HUES48 (cell line): ENCODE measurements at regions not wholly inside any gene's neighbourhood (a gene's known extent, or its start where the extent isn't known, plus 50 kb on each side); places are given as distances from the start of the nearest gene placed in this dataset.

Experiments
- H3K27ac ChIP-seq: one replicate; pipeline ENCODE4 v1.7.0; 2013; ENCODE audit warnings: low read depth, low read length, inconsistent platforms
- H3K27me3 ChIP-seq: 2 replicates; pipeline ENCODE4 v1.6.1; 2013; ENCODE audit warnings: mild to moderate bottlenecking, low read length; ENCODE audit not compliant: control insufficient read depth, insufficient read depth
- H3K36me3 ChIP-seq: 2 replicates; pipeline ENCODE4 v1.6.1; 2013; ENCODE audit warnings: low read length; ENCODE audit not compliant: control insufficient read depth, insufficient read depth
- H3K4me1 ChIP-seq: 2 replicates; pipeline ENCODE4 v1.6.1; 2013; ENCODE audit warnings: mild to moderate bottlenecking, low read length; ENCODE audit not compliant: control insufficient read depth, insufficient read depth
- H3K4me3 ChIP-seq: 2 replicates; pipeline ENCODE4 v1.5.1; 2013; ENCODE audit warnings: mild to moderate bottlenecking, low read depth, low read length
- H3K9ac ChIP-seq: 2 replicates; pipeline ENCODE4 v1.6.1; 2013; ENCODE audit warnings: mild to moderate bottlenecking, low read depth, low read length, moderate library complexity
- H3K9me3 ChIP-seq: 2 replicates; pipeline ENCODE4 v1.6.1; 2013; ENCODE audit warnings: low read length; ENCODE audit not compliant: control insufficient read depth, insufficient read depth

DNA sequence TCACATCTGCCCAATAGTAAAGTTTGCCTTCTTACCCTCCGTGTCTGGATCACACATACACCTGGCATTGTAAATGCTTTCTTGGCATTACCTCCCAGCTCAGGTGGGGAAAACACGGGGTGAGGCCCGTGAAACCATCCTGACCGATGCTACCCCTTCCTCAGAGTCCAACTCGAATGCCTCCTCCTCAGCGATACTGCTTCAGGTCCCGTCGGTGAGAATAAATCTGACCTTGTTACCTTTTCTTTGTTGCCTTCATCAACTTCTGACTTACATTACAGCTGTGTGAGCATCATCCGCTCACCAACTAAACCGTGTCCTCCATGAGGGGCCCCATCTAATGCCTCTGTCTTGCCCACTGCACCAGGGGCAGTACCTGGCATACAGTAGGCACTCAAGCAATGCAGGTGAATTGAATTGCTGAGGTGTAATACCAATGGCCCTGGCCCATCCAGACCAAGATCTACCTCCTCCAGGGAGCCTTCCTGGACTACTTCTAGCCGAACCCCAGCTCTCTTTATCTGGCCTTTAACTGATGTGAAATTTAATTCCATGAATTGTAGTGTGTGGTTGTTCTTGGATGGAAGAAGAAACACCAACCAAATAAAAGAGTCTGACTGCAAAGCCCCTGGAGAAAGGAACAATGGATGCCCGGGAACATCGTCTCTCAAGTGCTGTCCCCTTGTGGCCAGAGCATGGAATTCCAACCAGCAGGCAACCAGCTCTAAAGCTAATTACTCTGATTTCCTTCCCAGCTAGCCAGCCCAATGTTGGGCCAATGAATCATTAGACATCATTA lies 141.5 kb downstream of the ANKRD60 start:
- Histone ChIP-seq H3K27ac (no peak overlapping the region), H3K9ac (no peak overlapping the region), H3K27me3 (no peaks in the 10 kb centered on the region), H3K9me3 (no peaks in the 10 kb centered on the region), H3K36me3 (no peaks in the 10 kb centered on the region), H3K4me3 (no peak overlapping the region), H3K4me1 (no peaks in the 10 kb centered on the region)

DNA sequence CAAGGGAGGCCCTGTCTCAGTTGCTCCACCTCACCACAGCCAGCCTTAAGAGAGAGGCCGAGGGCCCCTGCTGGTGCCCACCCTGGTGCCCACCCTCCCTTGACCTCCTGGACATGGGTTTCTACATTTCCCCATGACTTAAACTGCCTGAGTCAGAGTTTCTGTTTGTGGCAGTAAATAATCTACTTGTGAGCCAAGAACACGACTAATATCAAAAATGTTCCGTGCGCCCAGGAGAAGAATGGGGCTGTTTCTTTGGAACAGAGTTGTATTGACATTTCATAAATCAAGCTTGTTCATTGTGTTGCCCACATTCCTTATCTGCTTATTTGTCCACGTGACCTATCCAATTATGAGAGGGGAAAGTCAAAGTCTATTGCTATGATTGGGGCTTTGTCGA lies 143.5 kb downstream of the ANKRD60 start:
- no peak overlapping the region for H3K9ac ChIP-seq
- H3K27ac ChIP-seq: no peak overlapping the region
- H3K36me3 ChIP-seq: no peaks in the 10 kb centered on the region
- no peaks in the 10 kb centered on the region for H3K27me3 ChIP-seq
- H3K9me3 ChIP-seq: no peaks in the 10 kb centered on the region
- no peaks in the 10 kb centered on the region for H3K4me1 ChIP-seq
- no peak overlapping the region for H3K4me3 ChIP-seq

DNA sequence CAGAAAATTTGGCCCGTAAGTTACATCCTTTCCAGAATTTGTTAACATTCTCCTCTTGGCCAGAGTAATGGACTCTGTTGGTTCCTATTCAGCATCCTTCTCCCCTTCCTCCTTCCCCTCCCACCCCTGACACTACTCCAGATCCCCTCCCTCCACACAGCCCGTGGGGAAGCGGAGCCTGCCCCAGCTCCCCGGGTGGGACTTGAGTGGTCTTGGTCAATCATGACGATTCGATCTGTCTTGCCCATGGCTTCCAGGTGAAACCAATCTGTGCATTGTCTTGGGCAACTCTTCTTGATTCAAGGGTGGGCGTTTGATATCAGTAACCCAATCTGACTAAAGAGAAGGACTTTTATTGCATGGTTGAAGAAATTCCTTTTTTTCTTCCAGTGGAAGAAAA lies 143.9 kb downstream of the ANKRD60 start:
- Histone ChIP-seq H3K27me3 (no peaks in the 10 kb centered on the region), H3K4me1 (no peaks in the 10 kb centered on the region), H3K9ac (no peak overlapping the region), H3K36me3 (no peaks in the 10 kb centered on the region), H3K27ac (no peak overlapping the region), H3K9me3 (no peaks in the 10 kb centered on the region), H3K4me3 (no peak overlapping the region)

DNA sequence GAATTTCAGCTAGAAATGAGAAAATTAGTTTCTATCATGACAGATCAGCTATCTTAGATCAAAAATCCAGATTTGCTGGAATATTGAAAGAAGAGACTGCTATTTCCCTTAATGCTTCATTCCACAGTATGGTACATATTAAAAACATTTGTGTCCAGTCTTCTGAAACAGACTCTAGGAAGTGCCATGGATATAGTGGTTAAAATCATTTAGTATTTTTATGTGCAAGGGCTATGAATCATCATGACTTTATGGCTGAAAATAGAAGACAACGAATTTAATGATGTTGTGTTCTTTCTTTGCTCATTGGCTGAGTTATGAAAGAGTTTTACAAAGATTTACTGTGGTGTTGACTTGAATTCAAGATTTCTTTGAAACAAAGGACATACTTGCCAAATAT lies 146.6 kb downstream of the ANKRD60 start:
- H3K9ac ChIP-seq: no peak overlapping the region
- no peaks in the 10 kb centered on the region for H3K9me3 ChIP-seq
- H3K4me1 ChIP-seq: no peaks in the 10 kb centered on the region
- H3K27ac ChIP-seq: no peak overlapping the region
- no peaks in the 10 kb centered on the region for H3K36me3 ChIP-seq
- no peak overlapping the region for H3K4me3 ChIP-seq
- no peaks in the 10 kb centered on the region for H3K27me3 ChIP-seq

DNA sequence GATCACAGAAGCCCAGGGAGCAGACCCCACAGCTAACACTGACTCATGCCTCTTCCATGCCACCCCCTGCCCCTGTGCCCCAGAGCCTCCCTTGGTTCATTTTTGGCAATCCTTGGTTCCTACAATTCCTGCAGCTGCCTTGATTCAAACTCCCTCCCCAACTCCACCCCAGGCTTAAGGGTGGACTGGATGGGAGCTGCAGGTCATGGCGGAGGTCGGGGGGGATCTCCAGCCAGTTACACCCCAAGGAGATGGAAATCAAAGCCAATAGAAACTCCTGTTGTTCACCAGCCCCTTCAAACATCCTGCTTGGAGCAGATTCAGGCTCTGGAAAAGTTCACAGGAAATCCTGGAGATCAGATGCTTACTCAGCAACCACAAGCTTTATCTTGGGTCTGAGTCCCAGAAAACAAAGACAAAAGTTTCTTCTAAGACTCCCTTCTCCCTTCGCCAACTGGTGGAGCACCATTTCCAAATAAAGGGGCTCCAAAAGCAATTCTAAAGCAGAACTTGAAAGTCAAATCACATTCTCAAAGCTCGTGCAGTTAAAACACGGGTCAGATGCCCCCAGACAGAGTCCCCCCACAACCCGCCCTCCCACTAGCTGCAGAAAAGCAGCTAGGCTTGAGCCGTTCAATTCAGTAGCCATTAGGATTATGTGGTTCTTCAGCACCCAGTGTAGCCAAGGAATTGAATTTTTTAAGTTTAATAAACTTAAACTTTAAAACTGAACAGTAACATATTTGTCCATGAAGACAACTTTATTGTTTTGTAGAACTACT lies 149.5 kb downstream of the ANKRD60 start:
- Histone ChIP-seq H3K27ac (no peak overlapping the region), H3K36me3 (no peaks in the 10 kb centered on the region), H3K27me3 (no peaks in the 10 kb centered on the region), H3K9me3 (no peaks in the 10 kb centered on the region), H3K4me3 (no peak overlapping the region), H3K9ac (no peak overlapping the region), H3K4me1 (no peaks in the 10 kb centered on the region)

DNA sequence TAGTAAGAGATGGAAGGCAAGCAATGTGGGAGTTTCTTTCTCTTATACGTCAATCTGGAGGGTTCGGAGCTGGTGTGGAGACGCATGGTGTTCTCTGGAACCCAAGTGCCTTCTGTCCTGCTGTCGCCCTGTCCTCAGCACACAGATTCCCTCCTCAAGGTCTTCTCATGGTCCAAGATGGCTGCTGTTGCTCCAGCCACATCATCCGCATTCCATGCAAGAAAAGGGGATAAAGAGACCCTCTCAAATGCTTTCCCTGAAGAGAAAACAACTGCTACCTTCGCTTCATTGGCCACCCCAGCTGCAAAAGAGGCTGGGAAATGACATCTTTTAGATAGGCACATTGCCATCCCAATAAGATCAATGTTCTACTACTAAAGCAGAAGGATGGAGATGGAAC lies 151.2 kb downstream of the ANKRD60 start:
- Histone ChIP-seq H3K9me3 (no peaks in the 10 kb centered on the region), H3K36me3 (no peaks in the 10 kb centered on the region), H3K9ac (no peak overlapping the region), H3K4me3 (no peak overlapping the region), H3K27ac (no peak overlapping the region), H3K4me1 (no peaks in the 10 kb centered on the region), H3K27me3 (no peaks in the 10 kb centered on the region)

DNA sequence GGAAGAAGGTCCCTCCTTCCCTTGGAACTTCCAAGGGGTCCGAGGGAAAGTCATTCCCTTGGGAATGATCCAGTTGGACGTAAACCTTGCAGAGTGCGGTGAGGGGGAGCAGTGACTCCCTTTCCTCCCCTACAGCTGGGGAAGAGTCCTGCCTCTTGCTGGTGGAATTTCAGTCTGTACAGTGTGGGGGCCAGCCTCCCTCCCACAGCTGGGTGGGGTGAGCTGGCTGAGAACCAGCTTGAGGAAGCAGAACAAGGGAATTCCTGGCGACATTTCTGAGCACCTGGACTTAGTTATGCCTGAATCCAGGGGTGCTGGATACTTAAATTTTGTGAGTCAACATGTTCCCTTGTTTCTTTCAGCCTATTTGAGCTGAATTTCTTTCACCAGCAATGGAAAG lies 152.0 kb downstream of the ANKRD60 start:
- H3K9ac ChIP-seq: no peak overlapping the region
- no peaks in the 10 kb centered on the region for H3K9me3 ChIP-seq
- H3K27ac ChIP-seq: no peak overlapping the region
- H3K36me3 ChIP-seq: no peaks in the 10 kb centered on the region
- H3K27me3 ChIP-seq: no peaks in the 10 kb centered on the region
- H3K4me3 ChIP-seq: no peak overlapping the region
- no peaks in the 10 kb centered on the region for H3K4me1 ChIP-seq

DNA sequence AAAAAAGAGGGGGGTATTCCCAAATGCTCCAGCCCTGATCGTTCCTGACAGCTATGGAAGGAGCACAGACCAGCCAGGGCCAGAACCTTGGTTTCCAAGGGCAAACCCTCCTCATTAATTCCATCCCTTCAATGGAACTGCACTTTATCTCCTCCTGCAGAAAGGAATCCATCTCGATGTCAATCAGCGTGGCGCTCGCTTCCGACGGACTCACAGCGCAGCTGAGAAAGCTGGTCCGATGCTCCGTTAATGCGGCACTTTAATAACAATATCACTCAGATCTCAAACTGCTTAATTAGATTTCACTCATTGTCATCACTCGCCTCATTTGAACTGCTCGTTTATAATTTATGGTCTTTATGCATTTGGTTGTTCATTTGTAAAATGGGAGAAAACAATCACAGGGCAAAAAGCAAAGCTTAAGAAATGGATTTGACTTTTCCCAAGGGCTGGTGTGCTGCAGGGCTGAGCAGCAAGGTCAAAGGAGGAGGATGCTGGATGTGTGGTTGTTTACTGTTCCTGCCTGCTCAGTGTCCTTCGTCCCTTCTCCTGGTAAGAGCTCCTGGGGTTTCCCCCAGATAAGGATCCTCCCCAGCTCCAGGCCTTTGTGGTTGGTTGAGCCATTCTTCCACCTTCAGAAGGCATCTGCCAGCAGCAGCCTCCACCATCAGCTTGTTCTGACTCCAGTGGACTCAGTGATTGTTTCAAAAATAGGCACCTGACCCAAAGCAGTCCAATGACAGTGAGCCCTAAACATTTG lies 152.7 kb downstream of the ANKRD60 start:
- Histone ChIP-seq H3K9ac (no peak overlapping the region), H3K27me3 (no peaks in the 10 kb centered on the region), H3K4me3 (no peak overlapping the region), H3K27ac (no peak overlapping the region), H3K36me3 (no peaks in the 10 kb centered on the region), H3K9me3 (no peaks in the 10 kb centered on the region), H3K4me1 (no peaks in the 10 kb centered on the region)

DNA sequence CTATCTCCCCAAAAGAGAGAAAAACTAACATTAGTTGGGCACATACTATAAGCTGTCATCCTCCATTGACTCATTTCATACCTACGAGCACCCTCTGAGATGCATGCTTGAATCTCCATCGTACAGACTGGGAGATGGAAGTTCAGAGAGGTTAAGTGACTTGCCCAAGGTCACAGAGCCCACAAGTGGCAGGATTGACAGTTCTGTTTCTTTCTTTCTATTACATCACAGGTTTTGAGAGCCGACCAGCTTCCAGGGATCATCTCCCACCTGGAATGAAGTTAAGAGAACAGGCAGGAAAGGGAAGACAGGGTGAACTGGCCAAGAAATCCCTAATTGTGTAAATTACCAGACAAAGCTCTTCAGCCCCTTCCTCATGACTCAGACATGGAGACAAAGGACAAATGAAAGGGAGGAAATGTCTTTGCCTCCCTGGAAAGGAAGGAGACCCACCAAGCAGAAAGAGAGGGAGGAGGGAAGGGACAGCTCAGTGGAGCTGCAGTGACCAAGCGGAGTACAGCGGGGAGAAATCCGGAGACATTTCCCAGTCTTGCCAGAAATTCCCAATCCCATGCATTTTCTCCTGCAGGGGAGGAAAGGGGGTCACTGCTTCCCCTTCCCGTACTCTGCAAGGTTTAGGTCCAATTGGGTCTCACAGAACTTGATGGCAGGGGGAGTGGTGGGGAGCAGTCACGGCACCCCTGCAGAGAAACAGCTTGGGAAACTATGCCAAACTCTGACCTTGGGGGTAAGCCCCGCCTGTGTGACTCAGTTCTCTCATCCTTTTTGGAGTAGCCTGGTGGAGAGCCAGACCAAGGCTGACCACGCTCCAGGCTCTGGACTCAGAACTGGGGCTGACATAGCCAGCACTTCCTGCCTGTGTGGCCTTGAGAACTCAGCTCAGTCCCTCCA lies 154.3 kb downstream of the ANKRD60 start:
- H3K9ac ChIP-seq: no peak overlapping the region
- H3K9me3 ChIP-seq: no peaks in the 10 kb centered on the region
- no peak overlapping the region for H3K4me3 ChIP-seq
- H3K4me1 ChIP-seq: no peaks in the 10 kb centered on the region
- H3K27me3 ChIP-seq: no peaks in the 10 kb centered on the region
- H3K27ac ChIP-seq: peak overlapping the region; percentile 68
- no peaks in the 10 kb centered on the region for H3K36me3 ChIP-seq
